Amniotic epithelial cell (primary cell): ENCODE measurements at regions not wholly inside any gene's neighbourhood (a gene's known extent, or its start where the extent isn't known, plus 50 kb on each side); places are given as distances from the start of the nearest gene placed in this dataset.

ENCODE experiments used
- DNase-seq: peaks from one replicate; pipeline ENCODE4 v3.0.0-alpha.2; 2010; ENCODE audit warnings: low read depth

GRCh38 chr3:59339818-59340217 is 290.0 kb upstream of the CFAP20DC start:
- DNase-seq = no peak

GRCh38 chr3:59338934-59339333 is 289.1 kb upstream of the CFAP20DC start:
- DNase-seq = no peak

GRCh38 chr3:59335338-59335737 is 285.5 kb upstream of the CFAP20DC start:
- no peak for DNase-seq

GRCh38 chr3:59334585-59334984 is 284.8 kb upstream of the CFAP20DC start:
- peak; percentile 71 for DNase-seq

GRCh38 chr3:59327376-59327808 is 277.6 kb upstream of the CFAP20DC start:
- DNase-seq = peak; percentile 55

GRCh38 chr3:59326246-59327024 is 276.6 kb upstream of the CFAP20DC start:
- DNase-seq = peak; percentile 10

- no peak for DNase-seq
Observed at GRCh38 chr3:59321881-59322540, 272.2 kb upstream of the CFAP20DC start.

- DNase-seq = no peak
Observed at GRCh38 chr3:59320080-59320479, 270.3 kb upstream of the CFAP20DC start.

- no peak for DNase-seq
Observed at GRCh38 chr3:59319442-59319841, 269.6 kb upstream of the CFAP20DC start.

- DNase-seq = no peak
Observed at GRCh38 chr3:59318881-59319280, 269.1 kb upstream of the CFAP20DC start.

GRCh38 chr3:59317386-59317785 is 267.6 kb upstream of the CFAP20DC start:
- DNase-seq = no peak

GRCh38 chr3:59316688-59317275 is 267.0 kb upstream of the CFAP20DC start:
- no peak for DNase-seq

- peak; percentile 64 for DNase-seq
Observed at GRCh38 chr3:59313365-59313764, 263.5 kb upstream of the CFAP20DC start.

GRCh38 chr3:59311231-59311630 is 261.4 kb upstream of the CFAP20DC start:
- DNase-seq = no peak

- no peak for DNase-seq
Observed at GRCh38 chr3:59310736-59311135, 260.9 kb upstream of the CFAP20DC start.

GRCh38 chr3:59308684-59309083 is 258.9 kb upstream of the CFAP20DC start:
- no peak for DNase-seq

- no peak for DNase-seq
Observed at GRCh38 chr3:59308001-59308400, 258.2 kb upstream of the CFAP20DC start.

GRCh38 chr3:59306436-59306835 is 256.6 kb upstream of the CFAP20DC start:
- no peak for DNase-seq

GRCh38 chr3:59304296-59304695 is 254.5 kb upstream of the CFAP20DC start:
- no peak for DNase-seq

- DNase-seq = peak; percentile 15
Observed at GRCh38 chr3:59303452-59303851, 253.6 kb upstream of the CFAP20DC start.

- no peak for DNase-seq
Observed at GRCh38 chr3:59302442-59302841, 252.6 kb upstream of the CFAP20DC start.

- DNase-seq = peak; percentile 77
Observed at GRCh38 chr3:59300733-59301132, 250.9 kb upstream of the CFAP20DC start.

- no peak for DNase-seq
Observed at GRCh38 chr3:59299561-59299960, 249.7 kb upstream of the CFAP20DC start.
